C4-2B (cell line): ENCODE measurements at regions not wholly inside any gene's neighbourhood (a gene's known extent, or its start where the extent isn't known, plus 50 kb on each side); places are given as distances from the start of the nearest gene placed in this dataset.

ENCODE experiments used
- H3K27ac ChIP-seq: fragments of 450-650 bp; 2 replicates; pipeline ENCODE4 v1.5.1; 2017
- CTCF ChIP-seq: fragments of 450-650 bp; conservative IDR thresholded peaks from 2 replicates; pipeline ENCODE4 v1.5.1; 2017; ENCODE audit warnings: mild to moderate bottlenecking
- ZFX ChIP-seq: fragments of 450-650 bp; IDR thresholded peaks from 2 replicates; pipeline ENCODE4 v1.6.1; 2017

DNA sequence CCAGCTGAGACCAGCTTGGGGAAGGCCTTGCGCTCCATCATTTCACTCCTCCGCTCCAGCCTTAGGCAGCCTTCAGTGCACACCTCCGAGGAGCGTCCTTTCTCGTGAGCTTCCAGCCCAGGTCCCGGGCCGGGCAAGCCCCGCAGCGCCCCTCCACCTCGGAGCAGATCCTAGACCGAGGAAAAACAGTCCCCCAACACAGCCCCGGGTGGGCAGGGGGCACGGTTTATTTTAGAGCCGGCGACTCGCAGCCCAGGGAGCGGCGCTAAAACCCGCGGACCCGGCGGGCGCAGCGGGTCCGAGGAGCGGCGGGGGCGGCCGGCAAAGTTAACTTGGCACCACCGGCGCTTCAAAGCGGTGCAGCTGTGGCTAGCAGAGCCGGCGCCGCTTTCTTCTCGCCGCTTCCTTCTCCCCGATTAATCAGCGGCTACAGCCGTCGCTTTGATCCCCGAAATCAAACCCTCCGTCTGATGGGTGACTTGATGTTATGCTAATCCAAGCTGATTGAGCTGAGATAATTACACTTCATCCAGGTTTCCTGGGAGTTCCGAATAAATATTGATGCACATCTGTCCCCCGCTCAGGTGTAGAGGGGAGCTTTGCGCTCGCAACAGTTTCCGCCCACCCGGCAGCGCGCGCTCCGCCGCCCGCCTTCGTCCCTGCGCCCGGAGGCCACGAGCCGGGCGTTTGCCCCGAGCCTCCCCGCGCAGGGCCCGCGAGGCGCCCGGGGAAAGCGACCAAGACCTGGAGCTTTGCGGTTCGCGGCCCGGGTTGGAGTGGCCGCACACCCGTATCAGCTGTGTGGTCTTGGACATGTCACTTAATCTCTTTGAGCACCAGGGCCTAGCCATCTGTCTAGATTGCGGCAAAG is 192.7 kb downstream of the BUD13 start:
- no peak overlapping the region for H3K27ac ChIP-seq
- TF ChIP-seq ZFX (no peak), CTCF (no peak)

DNA sequence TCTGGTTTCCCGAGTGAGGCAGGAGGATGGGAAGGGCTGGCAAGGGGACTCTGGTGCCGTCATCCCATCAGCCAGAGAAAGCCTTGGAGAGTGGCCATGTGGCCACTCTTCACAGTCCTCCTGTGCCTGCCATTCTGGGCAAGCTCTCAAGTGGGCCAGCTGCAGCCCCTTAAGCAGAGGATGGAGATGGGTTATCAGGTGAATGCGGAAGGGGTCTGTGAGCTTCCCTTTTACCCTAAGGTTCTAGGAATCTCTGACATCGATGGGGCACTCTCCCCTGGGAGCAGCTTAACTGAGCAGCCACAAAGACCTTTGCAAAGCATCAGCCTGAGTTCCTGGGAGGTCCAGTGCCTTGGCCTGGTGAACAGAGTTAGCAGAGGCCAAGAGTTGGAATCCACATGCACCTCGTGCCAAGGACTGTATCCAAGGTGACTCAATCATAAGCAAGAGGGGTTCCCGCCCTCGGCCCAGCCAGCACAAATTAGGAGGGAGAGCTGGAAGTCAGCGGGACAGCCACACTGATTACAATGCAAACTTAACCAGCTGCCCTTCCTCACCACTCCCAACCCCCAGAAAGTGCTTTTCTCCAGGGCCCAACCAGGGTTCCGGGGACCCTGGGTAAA is 193.6 kb downstream of the BUD13 start:
- TF ChIP-seq ZFX (no peak), CTCF (no peak)
- H3K27ac ChIP-seq: no peak overlapping the region

GRCh38 chr11:116577956-116578355 is 194.8 kb downstream of the BUD13 start:
- H3K27ac ChIP-seq: no peak overlapping the region
- no peak for TF ChIP-seq ZFX
- TF ChIP-seq CTCF: no peak

GRCh38 chr11:116577273-116577672 is 195.5 kb downstream of the BUD13 start:
- TF ChIP-seq CTCF (no peak), ZFX (no peak)
- H3K27ac ChIP-seq: no peak overlapping the region

GRCh38 chr11:116576526-116576925 is 196.3 kb downstream of the BUD13 start:
- TF ChIP-seq CTCF: no peak

DNA sequence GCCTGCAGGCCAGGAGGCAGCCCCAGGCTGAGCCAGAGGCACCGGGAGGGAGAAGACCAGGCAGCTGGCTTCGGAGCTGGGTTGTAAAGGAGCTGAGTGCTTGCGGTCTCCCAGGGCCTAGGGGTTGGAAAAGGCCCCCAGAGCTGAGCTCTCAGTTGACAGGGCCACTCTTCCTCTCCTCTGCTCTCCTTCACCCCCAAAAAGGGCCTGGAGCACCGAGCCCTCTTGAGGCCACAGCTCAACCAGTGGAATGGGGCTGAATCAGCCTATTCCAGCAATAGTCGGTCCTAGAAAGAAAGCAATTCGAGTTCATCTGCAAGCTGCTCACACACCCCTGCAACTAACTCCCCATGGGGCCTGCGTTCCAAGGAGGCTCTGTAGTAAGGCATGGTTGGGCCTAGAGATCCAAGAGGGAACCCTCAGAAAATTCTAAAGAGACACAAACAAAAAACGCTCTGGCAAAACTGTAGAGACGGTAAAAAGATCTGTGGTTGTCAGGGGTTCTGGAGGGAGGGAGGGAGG is 205.0 kb downstream of the BUD13 start:
- no peak overlapping the region for H3K27ac ChIP-seq
- no peak for TF ChIP-seq CTCF
- no peak for TF ChIP-seq ZFX

More at GRCh38 chr11:116576526-116576925, 196.3 kb downstream of the BUD13 start:
- no peak overlapping the region for H3K27ac ChIP-seq

- H3K27ac ChIP-seq: no peak overlapping the region
- TF ChIP-seq CTCF (no peak), ZFX (no peak)
Observed at GRCh38 chr11:116563712-116564047, 209.1 kb downstream of the BUD13 start.
